WI38 (cell line): ENCODE measurements at regions not wholly inside any gene's neighbourhood (a gene's known extent, or its start where the extent isn't known, plus 50 kb on each side); places are given as distances from the start of the nearest gene placed in this dataset.

ENCODE experiments used
- H3K4me3 ChIP-seq: 2 replicates; pipeline ENCODE4 v1.5.1; 2011; ENCODE audit warnings: low read depth, mild to moderate bottlenecking, control low read depth, low read length
- TF ChIP-seq, protein P1 (sequence below): IDR thresholded peaks from 2 replicates; pipeline ENCODE4 v1.5.1; 2012; ENCODE audit warnings: low read depth, mild to moderate bottlenecking, control low read depth, low read length

DNA sequence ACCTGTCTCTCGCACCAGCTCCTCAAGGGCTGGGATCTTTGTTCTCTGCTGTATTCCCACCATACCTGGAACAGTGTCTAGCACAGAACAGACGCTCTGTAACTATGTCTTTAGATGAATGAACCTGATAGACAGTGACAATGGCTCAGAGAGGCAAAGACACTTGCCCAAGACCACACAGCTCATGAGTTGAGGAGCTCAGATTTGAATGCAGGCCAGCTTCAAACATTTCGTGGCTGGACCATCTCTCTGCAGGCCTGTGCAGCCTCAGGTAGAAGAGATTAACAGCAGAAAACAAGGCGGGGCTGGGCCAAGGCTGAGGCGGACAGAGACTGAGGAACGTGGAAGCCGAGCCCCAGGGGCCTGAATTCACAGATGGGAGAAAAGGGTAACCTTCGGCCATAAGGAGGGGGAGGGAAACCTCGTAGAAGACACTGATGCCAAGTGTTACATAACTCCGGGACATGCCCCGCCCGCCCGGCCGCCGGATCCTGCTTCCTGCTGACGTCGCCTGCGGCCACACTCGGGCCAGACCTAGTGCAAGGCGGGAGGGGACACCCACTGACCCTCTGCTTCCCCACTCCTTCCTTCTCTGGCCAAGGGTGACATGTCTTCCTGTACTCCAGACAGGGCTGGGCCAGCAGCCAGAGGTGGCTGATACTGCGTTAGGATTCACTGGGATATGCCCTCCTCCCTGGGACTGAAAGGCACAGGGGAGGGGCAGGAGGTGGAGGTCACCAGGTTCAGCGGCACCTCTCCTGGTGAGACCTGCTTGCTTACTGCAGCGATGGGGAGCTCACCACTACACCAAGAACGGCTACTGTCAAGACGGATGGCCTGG is 86.8 kb downstream of the RFLNA start:
- TF ChIP-seq, protein P1, sequence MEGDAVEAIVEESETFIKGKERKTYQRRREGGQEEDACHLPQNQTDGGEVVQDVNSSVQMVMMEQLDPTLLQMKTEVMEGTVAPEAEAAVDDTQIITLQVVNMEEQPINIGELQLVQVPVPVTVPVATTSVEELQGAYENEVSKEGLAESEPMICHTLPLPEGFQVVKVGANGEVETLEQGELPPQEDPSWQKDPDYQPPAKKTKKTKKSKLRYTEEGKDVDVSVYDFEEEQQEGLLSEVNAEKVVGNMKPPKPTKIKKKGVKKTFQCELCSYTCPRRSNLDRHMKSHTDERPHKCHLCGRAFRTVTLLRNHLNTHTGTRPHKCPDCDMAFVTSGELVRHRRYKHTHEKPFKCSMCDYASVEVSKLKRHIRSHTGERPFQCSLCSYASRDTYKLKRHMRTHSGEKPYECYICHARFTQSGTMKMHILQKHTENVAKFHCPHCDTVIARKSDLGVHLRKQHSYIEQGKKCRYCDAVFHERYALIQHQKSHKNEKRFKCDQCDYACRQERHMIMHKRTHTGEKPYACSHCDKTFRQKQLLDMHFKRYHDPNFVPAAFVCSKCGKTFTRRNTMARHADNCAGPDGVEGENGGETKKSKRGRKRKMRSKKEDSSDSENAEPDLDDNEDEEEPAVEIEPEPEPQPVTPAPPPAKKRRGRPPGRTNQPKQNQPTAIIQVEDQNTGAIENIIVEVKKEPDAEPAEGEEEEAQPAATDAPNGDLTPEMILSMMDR: no peak

DNA sequence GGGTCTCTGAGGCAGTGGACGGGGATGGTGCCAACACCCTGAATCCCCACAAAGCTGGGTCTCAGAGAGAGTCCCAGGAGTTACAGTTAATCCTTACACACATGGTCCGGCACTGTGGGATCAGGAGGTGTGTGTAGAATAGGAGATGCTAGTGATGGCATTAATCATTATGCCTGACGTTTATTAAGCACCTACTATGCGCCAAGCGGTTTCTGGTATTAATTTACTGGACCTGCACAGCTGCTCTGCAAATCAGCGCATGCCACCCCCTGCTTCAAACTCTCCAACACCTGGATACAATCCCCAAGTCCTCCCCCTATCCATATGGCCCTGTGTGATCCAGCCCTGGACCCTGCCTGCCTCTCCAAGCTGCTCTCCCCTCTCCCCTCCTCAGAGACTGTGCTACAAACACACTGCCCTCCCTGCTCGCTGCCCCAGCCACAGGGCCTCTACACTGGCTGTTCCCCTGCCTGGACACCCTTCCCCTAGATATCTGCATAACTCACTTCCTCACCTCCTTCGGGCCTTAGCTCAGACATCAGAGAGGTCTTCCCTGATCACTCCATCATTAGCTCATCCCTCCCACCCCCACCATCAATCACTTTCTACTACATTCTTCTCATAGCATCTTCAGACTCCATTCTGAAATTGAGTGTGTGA is 86.0 kb downstream of the RFLNA start:
- TF ChIP-seq, protein P1: no peak

More for the DNA sequence above, 86.8 kb downstream of the RFLNA start:
- no peak overlapping the region for H3K4me3 ChIP-seq

DNA sequence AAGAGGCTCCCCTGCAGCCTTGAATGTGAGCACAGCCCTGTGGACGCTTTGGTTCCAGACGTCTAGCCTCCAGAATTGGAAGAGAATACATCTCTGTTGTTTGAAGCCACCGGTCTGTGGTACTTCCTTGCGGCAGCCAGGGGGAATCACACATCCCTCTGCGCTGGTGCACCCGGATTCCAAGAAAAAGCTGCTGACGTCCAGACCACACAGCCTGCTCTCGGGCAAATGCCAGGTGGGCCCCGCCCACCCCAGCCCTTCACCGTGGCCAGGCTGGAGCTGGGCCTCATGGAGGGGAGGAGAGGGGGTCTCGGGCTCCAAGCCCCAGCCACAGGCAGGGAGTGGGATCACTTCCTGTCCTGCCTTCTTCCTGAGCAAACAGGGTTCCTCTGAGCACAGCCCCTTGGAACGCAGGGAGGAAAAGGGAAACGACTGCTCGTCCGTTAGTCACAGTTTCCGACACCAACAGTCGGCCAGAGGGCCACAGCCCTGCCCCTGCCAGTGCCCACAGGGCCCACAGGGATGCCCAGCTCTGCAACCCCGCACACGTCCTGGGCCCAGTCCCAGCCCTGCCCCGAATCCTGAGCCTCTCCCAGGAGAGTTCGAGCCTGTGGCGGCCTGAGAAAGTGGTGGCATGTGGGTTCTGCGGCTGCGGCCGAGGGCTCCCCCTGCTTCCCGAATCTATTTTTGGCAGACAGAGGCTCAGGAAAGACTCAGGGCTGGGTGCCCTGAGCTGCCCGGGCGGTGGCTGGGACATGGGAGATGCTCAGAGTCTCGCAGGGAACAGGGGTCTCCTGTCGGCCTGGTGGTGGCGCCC is 85.3 kb downstream of the RFLNA start:
- TF ChIP-seq, protein P1: peak; percentile 61
- 0 out of 2 replicates have a peak overlapping the region, but pooled peaks have one; percentile 4 for H3K4me3 ChIP-seq

More for the DNA sequence above, 86.0 kb downstream of the RFLNA start:
- no peak overlapping the region for H3K4me3 ChIP-seq

DNA sequence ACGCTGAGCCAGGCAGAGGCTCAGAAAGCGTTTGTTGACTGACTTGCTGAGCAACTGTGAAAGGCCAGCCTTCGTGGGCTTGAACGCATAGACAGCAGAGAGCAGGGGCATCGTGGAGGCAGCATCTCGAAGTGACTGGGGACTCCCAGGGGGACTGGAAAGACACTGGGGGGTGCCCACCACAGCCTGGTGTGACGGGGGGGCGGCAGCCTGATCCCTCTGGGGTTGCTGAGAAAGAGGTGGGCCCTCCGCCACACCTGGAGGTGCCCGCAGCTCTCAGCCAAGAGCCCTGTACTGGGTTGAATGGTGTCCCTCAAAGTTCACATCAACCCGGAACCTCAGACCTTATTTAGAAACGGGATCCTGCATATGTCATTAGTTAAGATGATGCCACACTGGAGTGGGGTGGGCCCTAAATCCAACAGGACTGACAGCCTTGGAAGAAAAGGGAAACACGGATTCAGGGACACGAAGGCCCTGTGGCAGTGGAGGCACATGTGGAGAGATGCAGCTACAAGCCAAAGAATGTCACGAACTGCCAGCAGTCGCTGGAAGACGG is 84.6 kb downstream of the RFLNA start:
- TF ChIP-seq, protein P1: no peak
- H3K4me3 ChIP-seq: no peak overlapping the region

DNA sequence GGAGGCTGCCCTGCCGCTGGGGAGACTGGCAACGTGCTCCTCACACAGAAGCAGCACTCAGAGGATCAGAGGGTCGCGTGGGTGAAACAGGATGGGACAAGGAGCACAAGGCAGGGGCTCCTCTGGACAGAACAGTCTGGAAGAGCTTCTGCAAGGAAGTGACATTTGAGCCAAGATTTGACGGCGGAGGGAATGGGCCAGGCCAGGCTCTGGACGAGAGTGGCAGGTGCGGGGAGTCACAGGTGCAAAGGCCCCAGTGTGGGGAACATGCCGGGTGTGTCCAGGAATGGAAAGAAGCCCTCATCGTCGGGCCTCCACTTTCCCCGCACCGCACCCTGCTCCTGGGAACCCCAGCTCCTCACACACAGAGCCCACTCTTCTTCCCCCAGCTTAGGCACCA is 84.0 kb downstream of the RFLNA start:
- H3K4me3 ChIP-seq: no peak overlapping the region
- TF ChIP-seq, protein P1: no peak

DNA sequence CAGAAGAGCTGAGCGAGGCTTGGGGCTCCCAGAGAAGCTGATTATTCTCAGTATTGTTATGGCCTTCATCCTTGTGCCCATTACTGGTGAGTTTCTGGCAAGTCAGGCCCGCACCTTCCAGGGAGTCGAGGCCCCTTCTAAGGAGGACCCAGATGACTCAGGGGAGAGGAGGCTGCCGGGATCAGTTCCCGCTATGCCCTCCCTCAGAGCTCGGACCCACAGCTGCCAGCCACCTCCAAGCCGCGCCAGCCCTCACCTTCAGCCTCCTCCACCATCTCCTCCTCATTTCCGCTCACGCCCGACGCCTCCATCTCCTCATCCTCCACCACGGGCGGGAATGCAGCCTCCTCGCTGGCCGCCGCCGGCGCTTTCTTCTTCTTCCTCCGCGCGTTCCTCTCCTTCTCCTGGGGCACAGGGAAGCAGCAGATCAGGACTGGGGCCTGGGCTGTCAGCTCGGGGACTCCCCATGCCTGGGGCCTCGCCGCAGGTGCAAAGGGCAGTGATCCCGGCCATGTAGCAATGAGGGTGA is 83.2 kb downstream of the RFLNA start:
- TF ChIP-seq, protein P1: no peak

More for the DNA sequence above, 83.2 kb downstream of the RFLNA start:
- no peak overlapping the region for H3K4me3 ChIP-seq
